ENCODE measurements at regions not wholly inside any gene's neighbourhood (a gene's known extent, or its start where the extent isn't known, plus 50 kb on each side); places are given as distances from the start of the nearest gene placed in this dataset.

DNA sequence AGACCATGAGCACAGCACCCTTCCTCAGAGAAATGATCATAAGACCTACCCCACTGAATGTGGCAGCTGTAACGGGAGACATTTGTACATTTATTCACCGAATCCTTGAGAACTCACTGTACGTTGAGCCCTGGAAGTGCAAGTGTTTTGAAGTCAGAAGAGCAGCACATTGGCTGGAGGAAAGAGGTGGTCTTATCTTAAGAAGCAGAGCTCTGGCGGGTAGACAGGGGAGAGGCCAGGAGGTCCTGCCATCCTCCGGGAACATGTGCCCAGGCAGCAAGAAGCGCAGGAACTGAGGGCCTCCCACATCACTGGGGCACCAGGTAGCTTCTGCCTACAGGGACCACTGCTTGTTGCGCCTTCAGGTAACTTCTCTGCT lies 169.2 kb upstream of the IRF2BP2 start:
- DNase-seq (ENCODE audit: low spot score): no peak

DNA sequence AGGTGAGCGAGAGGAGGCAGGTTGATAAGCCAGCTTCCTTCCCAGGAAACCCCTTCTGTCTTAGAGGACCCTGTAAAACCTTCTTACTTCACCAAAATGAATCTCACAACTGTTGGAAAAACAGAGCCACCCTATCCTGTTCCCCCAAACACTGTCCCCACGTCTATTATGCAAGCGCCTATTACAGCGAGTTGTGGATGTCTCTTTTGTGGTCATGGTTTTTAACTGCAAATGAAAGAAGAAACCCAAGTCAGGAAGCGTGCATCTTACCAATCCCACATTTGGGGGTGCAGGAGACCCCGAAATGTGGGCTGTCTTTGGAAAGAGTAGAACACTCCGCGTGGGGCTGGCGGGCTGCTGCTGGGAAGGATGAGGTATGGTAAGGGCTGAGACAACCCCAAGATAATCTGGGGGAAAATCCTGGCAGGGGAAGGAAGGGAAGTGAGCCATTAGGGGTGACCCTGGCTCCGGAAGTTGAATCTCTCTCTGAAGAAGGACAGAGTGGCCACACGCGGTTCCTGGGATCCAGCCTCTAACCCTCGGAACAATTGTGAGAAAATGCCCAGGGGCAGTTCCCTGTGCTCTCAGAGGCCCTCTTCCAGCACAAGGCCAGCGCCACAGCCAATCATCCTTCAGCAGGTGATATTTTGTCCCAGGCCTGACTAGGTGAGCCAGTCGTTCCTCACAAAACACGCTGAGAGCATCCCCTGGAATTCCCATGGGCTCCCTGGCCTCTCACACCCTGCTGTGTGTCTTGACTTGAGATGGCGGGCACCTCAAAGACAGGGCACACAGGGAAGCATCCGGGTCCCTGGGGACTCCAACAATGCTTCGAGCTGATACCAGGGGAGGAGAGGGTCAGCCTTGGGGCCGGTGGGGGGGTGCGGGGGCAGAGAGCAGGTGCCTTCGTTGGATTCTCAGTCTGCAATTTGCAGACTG lies 168.5 kb upstream of the IRF2BP2 start:
- no peak for DNase-seq (ENCODE audit: low spot score)

DNA sequence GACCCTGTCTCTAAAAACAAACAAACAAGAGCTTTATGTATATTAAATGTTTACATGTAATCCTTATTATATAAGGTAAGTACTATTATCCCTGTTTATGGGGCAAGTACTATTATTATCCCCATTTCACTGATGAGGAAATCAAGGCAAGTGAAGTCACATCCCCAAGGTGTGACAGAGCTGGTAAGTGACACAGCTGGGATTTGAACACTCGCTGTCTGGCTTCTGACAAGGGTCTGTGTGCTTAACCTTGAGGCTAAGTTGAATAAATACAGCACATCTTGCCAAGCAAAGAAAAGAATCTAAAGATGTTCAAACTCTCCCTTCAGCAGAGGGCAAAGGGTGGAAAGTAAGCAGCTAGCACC lies 167.9 kb upstream of the IRF2BP2 start:
- DNase-seq (ENCODE audit: low spot score): no peak

DNA sequence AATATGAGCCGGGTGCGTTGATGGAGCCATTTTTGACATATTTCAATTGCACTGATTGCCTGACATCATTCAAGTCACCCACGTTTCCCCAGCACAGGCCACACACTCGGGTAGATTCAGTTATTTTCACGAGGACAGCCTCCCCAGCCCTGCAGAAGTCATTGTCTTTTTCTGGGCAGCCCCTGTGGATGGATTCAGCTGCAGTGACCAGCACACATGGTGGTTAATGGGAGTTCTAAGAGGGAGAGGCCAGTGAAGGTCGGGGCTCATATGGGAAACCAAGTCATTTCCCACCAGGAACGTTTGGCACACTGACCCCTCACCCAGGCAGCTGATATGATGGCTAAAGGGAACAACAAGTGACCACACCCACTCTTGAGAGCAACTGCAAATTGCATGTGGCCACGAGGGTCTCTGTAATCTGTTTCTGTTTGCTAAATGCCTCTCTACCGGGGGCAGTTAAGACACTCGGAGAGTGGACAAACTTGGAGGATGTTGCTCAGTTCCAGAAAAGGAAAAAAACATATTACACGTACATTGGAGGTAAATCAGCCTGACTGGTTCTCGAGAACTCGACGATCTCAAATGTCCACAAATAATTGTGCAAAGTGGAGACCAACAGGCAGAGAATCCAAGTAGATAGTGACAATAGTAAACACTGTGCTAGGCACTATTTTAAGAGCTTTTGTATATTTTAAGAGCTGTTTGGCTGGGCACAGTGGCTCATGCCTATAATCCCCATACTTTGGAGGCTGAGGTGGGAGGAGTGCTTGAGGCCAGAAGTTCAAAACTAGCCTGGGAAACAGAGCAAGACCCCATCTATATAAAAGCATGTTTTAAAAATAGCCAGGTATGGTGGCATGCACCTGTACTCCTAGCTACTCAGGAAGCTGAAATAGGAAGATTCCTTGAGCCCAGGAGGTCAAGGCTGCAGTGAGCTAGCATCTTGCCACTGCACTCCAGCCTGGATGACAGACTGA lies 167.2 kb upstream of the IRF2BP2 start:
- no peak for DNase-seq (ENCODE audit: low spot score)

- DNase-seq (ENCODE audit: low spot score): no peak
These were observed 166.4 kb upstream of the IRF2BP2 start for GRCh38 chr1:234776256-234776875.

DNA sequence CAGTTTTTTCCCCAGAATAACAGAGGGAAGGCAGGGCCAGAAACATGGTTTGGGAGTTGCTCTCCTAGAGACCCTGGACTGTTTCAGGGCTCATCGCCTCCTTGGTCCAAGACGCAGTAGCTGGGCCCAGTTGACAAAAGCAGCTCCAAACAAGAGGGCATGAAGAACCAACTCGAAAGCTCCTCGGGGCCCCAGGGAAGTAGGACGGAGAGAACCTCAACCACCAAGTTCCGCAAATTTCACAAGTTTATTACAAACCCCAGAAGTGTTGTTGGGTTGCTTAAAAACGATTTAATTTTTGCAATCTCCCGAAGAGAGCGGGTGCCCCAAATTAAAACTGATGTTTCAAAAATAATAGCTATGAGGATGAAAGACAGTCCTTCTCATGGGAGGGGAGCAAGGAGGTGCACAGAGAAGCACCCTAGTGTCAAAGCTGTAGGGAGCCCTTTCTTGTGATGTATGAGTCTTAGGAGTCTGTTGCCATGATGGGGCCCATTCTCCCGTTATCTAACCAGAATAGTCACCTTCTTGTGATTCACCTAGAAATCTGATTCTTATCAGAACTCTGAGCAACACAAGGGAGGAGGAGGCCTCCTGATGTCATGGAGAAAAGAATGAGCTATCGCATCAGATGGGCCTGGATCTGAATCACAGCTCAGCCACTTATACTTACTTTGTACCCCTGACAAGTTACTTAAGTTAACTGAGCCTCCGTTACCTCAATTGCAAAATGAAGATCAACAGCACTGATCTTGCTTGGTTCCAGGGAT lies 165.7 kb upstream of the IRF2BP2 start:
- peak; percentile 73 for DNase-seq (ENCODE audit: low spot score)

- no peak for DNase-seq (ENCODE audit: low spot score)
These were observed 165.0 kb upstream of the IRF2BP2 start for GRCh38 chr1:234774971-234775370.

- DNase-seq (ENCODE audit: low spot score): no peak
These were observed 164.1 kb upstream of the IRF2BP2 start for GRCh38 chr1:234773936-234774677.

- DNase-seq (ENCODE audit: low spot score): peak; percentile 100
These were observed 162.6 kb upstream of the IRF2BP2 start for GRCh38 chr1:234772345-234773147.

DNA sequence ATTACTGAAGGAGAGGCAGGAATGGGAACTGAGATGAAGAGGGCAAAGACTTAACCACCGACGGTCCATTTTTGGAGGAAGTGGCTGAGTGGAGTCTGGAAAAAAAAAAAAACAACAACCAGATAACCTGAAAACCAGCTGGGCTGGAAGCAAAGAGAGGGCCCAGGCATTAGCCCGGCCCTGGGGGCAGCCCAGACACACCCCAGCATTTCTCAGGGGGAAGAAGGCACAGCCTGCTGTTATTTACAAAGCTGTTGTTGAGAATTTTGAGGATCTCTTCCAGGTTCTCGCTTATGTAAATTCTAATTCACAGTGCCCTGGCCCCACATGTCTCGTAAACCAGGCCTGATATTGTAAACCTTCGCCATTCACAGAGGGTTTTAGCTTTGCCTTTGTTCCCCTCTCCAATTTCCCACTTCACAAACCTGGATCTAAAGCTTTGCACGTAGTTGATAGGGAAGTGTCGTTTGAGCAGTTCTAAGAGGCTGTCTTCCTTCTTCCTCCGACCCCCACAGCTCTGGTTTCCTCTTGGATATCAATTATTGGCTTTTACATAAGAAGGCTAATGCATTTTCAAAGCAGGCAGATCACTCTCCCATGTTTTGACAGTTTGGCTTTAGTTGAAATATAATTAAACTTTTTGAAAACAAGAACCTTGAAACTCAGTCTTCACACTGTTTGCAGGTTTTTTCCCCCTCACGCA lies 161.8 kb upstream of the IRF2BP2 start:
- DNase-seq (ENCODE audit: low spot score): no peak

- DNase-seq (ENCODE audit: low spot score): no peak
These were observed 161.1 kb upstream of the IRF2BP2 start for GRCh38 chr1:234770924-234771540.

DNA sequence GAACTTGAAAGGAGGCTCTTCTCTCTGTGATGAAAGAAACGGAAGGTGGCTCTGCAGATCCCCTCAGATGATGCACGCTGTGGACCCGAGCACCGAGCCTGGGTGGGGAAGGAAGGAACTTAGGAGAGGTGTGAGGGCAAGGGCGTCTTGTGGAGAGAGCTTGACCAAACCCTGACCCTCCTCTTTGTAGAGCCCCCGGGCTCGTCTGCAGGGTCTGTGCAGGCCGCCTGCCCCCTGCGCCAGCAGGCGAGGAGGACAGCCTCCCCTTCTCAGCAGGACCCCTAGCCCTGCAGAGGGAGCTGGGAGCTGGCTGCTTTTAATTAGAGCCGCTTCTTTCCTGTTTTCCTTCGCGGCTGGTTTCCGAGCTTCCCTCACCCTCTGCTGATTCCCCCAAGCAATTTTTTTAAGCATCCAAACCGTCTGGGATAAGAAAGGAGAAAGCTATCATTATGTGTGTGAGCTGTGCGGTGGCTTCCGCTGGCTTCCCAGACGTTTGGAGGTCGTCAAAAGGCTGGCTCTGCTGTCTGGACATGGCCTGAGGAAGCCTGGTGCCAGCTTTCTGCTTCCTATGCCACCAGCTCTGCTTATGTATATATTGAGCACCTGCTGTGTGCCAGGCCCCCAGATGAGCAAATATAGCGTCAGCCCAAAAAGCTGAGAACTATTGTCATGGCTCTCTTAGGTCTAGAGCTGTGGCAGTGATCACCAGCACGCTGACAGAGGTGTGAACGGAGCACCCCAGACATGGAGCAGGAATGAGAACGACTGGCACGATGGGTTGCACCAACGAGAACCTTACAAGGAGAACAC lies 160.2 kb upstream of the IRF2BP2 start:
- no peak for DNase-seq (ENCODE audit: low spot score)

DNA sequence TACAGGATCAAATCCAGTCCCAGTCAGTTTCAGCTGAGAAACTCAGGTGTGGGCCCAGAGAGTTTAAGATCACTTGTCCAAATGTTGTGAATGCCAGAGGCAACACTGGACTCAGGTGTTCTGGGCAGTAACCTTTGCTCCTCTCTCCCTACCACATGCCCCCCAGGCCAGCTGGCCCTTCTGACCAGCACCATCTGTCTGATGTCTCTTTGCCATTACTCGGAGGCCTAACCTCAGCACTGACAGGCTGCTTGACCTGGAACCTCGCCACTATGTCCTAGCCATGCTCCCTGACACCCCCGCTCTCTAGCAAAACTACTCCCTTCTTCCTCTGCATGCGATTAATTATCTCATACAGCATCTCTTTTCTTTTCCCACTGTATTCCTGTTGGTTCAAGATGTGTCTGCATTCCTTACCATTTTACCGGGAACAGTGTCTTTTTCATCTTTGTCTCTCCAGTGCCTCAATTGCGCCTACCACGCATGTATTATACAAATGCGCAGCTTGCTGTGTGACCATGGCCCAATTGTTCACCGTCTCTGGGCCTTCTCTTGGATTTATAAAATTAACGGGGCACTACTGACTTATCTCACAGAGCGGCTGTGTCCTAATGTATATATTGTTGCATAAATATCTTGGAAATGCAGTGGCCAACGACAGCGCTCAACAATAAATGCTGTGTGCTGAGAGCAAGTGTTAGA lies 159.5 kb upstream of the IRF2BP2 start:
- DNase-seq (ENCODE audit: low spot score): no peak

GRCh38 chr1:234768569-234769283 lies 158.7 kb upstream of the IRF2BP2 start:
- no peak for DNase-seq (ENCODE audit: low spot score)

DNA sequence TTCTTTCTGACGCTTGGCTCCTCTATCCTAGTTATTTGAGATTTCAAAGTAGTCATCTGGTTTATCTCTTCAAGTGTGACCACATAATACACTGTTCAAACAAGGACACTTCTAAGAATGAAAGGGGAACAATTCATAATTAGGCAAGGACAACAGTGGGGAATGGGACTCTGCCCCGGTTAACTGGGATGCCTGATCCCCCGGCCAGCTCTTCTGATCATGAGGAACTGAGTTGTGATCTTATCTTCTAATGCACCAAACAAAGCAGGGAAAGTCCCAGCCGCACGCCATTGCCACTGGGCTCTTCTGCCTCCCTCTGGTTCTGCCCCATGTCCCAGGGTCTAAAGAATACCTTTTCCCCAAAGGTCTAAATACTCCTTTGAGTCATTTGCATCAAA lies 158.2 kb upstream of the IRF2BP2 start:
- no peak for DNase-seq (ENCODE audit: low spot score)

DNA sequence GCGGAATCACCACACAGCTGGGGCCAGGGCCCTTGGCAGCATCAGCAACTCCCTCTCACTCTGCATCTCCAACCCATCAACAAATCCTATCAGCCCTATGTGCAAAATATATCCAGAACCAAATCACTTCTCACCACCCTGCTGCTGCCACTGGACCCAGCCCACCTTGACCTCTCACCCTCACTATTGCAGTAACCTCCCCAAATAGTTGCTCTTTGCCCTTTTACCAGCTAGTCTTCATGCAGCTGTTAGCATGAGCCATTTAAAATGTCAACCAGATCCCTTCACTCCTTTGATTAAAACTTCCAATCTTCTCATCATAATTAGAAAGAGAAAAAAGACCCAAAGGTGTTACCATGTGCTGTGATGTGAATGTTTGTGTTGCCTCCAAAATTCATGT lies 155.7 kb upstream of the IRF2BP2 start:
- DNase-seq (ENCODE audit: low spot score): no peak

DNA sequence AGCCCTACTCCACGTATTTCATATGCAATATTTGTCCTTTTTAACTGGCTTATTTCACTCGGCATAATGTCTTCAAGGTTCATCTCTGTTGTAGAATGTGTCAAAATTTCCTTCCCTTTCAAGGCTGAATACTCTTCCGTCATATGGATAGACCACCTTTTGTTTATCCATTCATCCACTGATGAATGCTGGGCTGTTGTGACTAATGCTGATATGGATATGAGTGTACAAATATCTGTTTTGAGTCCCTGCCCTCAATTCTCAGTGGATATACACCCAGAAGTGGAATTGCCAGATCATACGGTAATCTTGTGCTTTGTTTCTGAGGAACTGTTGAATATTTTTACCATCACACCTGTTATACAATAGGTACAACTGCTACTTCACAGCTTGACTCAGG lies 155.2 kb upstream of the IRF2BP2 start:
- no peak for DNase-seq (ENCODE audit: low spot score)

Measured in A172 (cell line).